C4-2B (cell line): ENCODE measurements at regions not wholly inside any gene's neighbourhood (a gene's known extent, or its start where the extent isn't known, plus 50 kb on each side); places are given as distances from the start of the nearest gene placed in this dataset.

ENCODE experiments used
- CTCF ChIP-seq: fragments of 450-650 bp; conservative IDR thresholded peaks from 2 replicates; pipeline ENCODE4 v1.5.1; 2017; ENCODE audit warnings: mild to moderate bottlenecking
- ZFX ChIP-seq: fragments of 450-650 bp; IDR thresholded peaks from 2 replicates; pipeline ENCODE4 v1.6.1; 2017

GRCh38 chr22:27475548-27475897 is 326.0 kb downstream of the MN1 start:
- TF ChIP-seq CTCF (no peak), ZFX (no peak)
